HFF-Myc (cell line): ENCODE measurements at regions not wholly inside any gene's neighbourhood (a gene's known extent, or its start where the extent isn't known, plus 50 kb on each side); places are given as distances from the start of the nearest gene placed in this dataset.
"Not testable (repeated sequence)": the region's sequence is repeated elsewhere in the genome, so short reads cannot be mapped to it uniquely, and the experiment has no call there.

ENCODE experiments used
- DNase-seq: peaks from one replicate; pipeline ENCODE4 v3.0.0-alpha.2; 2011; ENCODE audit warnings: low read depth; ENCODE audit errors: extremely low read depth
- H3K4me3 ChIP-seq: replicated peaks from 2 replicates; pipeline ENCODE4 v1.5.1; 2011; ENCODE audit warnings: low read depth, mild to moderate bottlenecking, control low read depth, low read length
- TF ChIP-seq, protein P1 (sequence below): IDR thresholded peaks from 2 replicates; pipeline ENCODE4 v1.5.1; 2012; ENCODE audit warnings: mild to moderate bottlenecking, low read depth, low read length, control low read depth; ENCODE audit errors: missing control alignments

DNA sequence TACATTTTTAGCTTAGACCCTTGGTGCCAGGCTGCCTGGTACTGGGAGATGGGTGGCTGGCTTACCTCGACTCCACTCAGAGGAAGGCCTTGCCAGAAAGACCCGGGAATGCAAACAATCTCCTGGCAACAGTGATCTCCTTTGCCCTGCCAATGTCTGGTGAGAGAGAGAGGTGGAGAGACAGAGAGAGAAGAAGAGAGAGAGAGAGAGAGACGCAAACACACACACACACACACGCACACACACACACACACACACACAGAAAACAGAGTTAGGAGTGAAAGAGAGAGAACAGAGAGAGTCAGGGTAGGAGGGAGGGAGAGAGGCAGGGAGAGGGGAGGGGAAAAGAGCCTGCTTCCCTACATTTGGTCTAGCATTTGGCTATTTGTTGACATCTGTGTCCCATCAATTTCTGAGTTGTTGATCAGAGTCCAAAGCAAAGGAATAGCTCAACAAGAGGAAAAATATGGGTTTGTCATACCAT lies 181.6 kb upstream of the MAP1B start:
- DNase-seq = no peak
- TF ChIP-seq, protein P1, sequence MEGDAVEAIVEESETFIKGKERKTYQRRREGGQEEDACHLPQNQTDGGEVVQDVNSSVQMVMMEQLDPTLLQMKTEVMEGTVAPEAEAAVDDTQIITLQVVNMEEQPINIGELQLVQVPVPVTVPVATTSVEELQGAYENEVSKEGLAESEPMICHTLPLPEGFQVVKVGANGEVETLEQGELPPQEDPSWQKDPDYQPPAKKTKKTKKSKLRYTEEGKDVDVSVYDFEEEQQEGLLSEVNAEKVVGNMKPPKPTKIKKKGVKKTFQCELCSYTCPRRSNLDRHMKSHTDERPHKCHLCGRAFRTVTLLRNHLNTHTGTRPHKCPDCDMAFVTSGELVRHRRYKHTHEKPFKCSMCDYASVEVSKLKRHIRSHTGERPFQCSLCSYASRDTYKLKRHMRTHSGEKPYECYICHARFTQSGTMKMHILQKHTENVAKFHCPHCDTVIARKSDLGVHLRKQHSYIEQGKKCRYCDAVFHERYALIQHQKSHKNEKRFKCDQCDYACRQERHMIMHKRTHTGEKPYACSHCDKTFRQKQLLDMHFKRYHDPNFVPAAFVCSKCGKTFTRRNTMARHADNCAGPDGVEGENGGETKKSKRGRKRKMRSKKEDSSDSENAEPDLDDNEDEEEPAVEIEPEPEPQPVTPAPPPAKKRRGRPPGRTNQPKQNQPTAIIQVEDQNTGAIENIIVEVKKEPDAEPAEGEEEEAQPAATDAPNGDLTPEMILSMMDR = no peak

DNA sequence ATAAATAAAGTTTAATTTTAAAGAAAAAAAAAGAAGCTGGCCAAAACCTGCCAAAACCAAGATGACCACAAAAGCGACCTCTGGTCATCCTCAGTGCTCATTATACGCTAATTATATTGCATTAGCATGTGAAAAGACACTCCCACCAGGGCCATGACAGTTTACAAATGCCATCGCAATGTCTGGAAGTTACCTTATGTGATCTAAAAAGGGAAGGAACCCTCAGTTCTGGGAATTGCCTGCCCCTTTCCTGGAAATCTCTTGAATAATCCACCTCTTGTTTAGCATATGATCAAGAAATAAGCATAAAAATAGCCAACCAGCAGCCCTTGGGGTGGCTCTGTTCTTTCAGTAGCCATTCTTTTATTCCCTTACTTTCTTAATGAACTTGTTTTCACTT lies 178.3 kb upstream of the MAP1B start:
- no peak overlapping the region for H3K4me3 ChIP-seq
- no peak for DNase-seq
- TF ChIP-seq, protein P1 = no peak

More for the DNA sequence above, 181.6 kb upstream of the MAP1B start:
- H3K4me3 ChIP-seq = no peak overlapping the region

DNA sequence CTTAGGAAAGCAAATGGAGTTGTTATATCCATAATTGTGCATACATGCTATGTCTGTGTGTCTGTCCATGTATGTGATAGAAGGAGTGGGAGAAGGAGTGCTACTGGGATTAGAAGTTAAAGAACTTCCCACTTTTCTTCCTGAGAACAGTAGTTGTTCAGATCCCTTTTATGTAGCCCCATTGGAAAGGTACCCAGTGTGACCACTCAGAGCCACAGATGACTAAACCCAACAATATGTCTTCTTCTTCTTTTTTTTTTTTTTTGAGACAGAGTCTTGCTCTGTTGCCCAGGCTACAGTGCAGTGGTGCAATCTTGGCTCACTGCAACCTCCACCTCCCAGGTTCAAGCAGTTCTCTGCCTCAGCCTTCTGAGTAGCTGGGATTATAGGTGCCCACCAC lies 176.7 kb upstream of the MAP1B start:
- H3K4me3 ChIP-seq, DNase-seq: not testable (repeated sequence)

DNA sequence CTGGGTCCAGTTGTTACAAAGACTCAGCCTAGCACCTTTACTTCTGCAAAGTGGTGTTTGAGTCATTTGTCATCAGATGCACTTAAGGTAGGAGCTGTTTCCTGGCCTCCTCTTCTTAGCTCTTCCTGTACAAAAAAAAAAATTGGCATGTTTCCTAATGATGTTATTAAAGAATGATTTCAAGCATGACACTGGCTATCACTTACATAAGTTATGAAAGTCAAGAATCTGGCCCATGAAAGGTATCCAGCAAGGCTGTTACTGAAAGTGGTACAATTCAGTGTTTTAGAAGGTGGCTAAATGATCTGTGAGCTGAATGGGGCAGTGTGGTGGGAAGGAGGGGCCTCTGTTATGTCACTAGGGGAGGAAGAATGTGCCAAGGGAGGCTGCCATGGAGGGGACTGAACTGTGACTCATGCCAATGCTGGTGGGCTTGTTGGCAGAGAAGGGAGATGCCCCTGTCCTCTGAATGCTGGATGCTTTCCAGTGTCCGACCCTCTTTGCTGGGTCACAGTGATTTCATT lies 175.1 kb upstream of the MAP1B start:
- TF ChIP-seq, protein P1 = no peak
- H3K4me3 ChIP-seq = no peak overlapping the region
- no peak for DNase-seq

DNA sequence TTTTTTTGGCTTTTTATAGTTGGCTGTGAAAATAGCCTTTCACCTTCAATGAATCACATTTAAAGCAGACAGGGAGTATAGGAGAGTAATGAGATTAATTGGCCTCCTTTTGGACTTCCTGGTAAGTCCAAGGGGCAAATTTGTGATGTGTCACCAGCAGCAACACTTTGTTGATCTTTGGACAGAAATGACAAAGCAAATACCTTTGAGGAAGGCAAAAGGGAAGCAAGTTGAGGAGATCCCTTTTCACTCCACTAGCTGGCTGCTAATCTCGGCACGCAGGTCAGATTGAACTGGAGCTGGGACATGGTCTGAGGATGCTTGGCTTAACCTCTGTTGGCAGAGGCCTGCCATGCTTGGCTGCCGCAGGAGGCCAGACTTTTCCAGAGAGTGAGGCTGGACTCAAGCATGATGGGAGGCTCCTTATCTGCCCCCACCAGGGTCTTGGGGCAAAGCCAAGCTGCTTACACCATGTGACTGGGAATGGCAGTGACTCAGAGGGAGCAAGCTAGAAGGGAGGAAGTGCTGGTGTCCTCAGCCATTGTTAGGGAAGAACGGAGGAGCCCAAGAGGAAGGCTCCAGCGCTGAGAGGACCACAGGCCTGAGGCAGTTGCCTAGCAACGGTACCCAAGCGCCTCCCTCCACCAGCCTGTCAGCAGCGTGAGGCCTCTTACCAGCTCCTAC lies 174.5 kb upstream of the MAP1B start:
- DNase-seq = no peak
- TF ChIP-seq, protein P1 = no peak
- H3K4me3 ChIP-seq = no peak overlapping the region

DNA sequence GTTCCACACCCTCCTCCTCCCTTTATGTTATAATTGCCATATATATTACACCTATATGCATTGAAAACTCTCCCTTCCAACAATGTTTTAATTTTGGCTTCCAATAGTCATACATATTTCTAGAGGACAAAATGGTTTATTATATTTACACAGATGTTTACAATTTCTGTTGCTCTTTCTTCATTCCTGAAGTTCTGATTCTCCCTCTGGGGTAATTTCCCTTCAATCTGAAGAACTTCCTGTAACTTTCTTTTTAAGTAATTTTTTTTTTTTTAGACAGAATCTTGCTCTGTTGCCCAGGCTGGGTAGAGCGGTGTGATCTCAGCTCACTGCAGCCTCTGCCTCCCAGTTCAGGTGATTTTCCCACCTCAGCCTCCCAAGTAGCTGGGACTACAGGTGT lies 173.0 kb upstream of the MAP1B start:
- TF ChIP-seq, protein P1 = no peak
- H3K4me3 ChIP-seq = no peak overlapping the region
- no peak for DNase-seq

DNA sequence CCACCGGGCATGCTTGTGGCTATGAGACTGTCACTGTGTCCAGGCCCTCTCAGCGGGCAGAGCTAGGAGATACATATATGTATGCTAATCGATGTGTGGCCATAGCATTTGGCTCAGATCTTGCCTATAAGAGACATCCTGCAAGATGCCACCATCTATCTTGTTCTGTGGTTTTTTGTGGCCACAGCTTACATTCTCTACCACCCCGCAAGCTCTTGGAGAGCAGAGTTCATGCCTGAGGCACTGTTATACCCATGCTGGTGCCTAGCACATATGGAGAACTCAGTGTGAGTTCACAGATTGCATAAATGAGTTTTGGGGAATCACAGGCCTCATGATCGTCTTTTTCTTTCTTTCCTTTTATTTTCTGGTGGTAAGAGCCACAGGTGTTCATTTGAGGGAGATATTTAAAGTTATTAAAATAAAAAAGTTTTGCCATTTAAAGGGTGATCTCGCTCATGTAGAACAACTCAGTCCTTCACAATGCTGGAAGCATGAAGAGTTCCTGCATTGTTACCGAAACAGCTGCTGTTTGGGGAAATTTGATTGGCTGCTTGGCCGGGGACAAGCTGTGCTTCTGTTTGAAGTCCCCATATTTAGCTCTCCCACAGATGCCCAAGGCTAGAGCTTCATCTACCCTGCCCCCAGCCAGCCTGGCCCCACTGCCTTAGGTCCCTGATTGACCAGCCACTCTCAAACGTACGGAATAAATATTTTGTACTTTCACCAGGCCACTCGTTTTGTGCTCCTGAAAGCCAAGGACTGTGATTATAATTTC lies 169.2 kb upstream of the MAP1B start:
- TF ChIP-seq, protein P1 = no peak
- DNase-seq = no peak
- no peak overlapping the region for H3K4me3 ChIP-seq
